ENCODE measurements at regions not wholly inside any gene's neighbourhood (a gene's known extent, or its start where the extent isn't known, plus 50 kb on each side); places are given as distances from the start of the nearest gene placed in this dataset.
A peak's percentile ranks its signal among the peaks of the same experiment; 100 is the strongest.

GRCh38 chr6:11322252-11322885, 89.9 kb upstream of the NEDD9 start:
- intact Hi-C loops (cut with micrococcal nuclease), result no loop called here
- H4K5ac ChIP-seq (ENCODE audit: low read depth, low read length), result no peak overlapping the region
- no peaks in the 10 kb centered on the region for H3K27me3 ChIP-seq (ENCODE audit: control insufficient read depth, insufficient read depth, low read length)
- ChIA-PET POLR2A (ENCODE audit: unreplicated experiment) (no interaction called here), CTCF (interaction anchor here (0.6 kb wide), 1 partner anchor 1087 kb away, joined by 3 read pairs; no protein-coding TSS in a partner anchor)
- no peak overlapping the region for H2BK120ac ChIP-seq (ENCODE audit: low read depth, low read length)
- no peaks in the 10 kb centered on the region for H3K9me3 ChIP-seq (ENCODE audit: control insufficient read depth, insufficient read depth, low read length)
- H3K4me3 ChIP-seq (ENCODE audit: insufficient read depth, low read depth, low read length), result no peak overlapping the region
- no peak for DNase-seq
- TF ChIP-seq NFE2L2 (IDR thresholded peaks at IDR 0.05; ENCODE audit: low read depth, low read length) (no peak), BHLHE40 (IDR thresholded peaks at IDR 0.05; ENCODE audit: low read depth, low read length) (no peak), CHD1 (IDR thresholded peaks at IDR 0.05; ENCODE audit: low read depth, low read length) (no peak), CEBPB (IDR thresholded peaks at IDR 0.05; ENCODE audit: low read depth, low read length) (no peak), RCOR1 (IDR thresholded peaks at IDR 0.05; ENCODE audit: insufficient replicate concordance, low read length) (no peak), CTCF (conservative IDR thresholded peaks at IDR 0.05; ENCODE audit: low read depth, low read length) (no peak), ELK1 (IDR thresholded peaks at IDR 0.05; ENCODE audit: borderline replicate concordance, low read depth, low read length) (no peak), SMC3 (IDR thresholded peaks at IDR 0.05; ENCODE audit: low read depth, low read length) (no peak), MXI1 (IDR thresholded peaks at IDR 0.05; ENCODE audit: borderline replicate concordance, low read depth, low read length) (no peak), POLR2A (IDR thresholded peaks at IDR 0.05; ENCODE audit: low read depth, low read length) (no peak)
- H2BK20ac ChIP-seq (ENCODE audit: low read depth, low read length), result no peak overlapping the region
- ATAC-seq (ENCODE audit: low read depth), result no peak
- no peak overlapping the region for H3K23ac ChIP-seq (ENCODE audit: low read depth, low read length)
- WGBS, 2 experiments (ENCODE audit: extremely low coverage in 2 of 2, insufficient read length in 1 of 2), result no CpG with 5 or more reads among the region's 8 CpGs
- in situ Hi-C loops (cut with MboI; ENCODE audit: low sequenced_read_pairs), result no loop called here
- dilution Hi-C loops (cut with HindIII; ENCODE audit: low sequenced_read_pairs, unreplicated experiment), result no loop called here
- no peak overlapping the region for H3K27ac ChIP-seq (ENCODE audit: insufficient read depth, low read length)
- H3K9ac ChIP-seq (ENCODE audit: low read depth, low read length), result no peak overlapping the region
- BruUV-seq (replicated peaks), result no TSS peak
- no peak overlapping the region for H2AK9ac ChIP-seq (replicated peaks; ENCODE audit: low read depth, low read length, poor library complexity)
- no peak overlapping the region for H4K8ac ChIP-seq (ENCODE audit: low read depth in 2 of 2, low read length in 2 of 2)
- peak overlapping the region; percentile 1; the same call in 1 of the 2 replicates for H2AK5ac ChIP-seq (ENCODE audit: low read depth, low read length)
- no peak overlapping the region for H2BK15ac ChIP-seq (ENCODE audit: low read depth, low read length)
- H3K4me2 ChIP-seq (ENCODE audit: low read depth, low read length), result no peak overlapping the region
- H3K79me1 ChIP-seq (ENCODE audit: low read depth in 1 of 2, low read length in 2 of 2), result 0 out of 4 replicates have a peak, but pooled peaks cover 0 to 6% of the 10 kb centered on the region in 2 experiments
- no peak overlapping the region for H3K4ac ChIP-seq (ENCODE audit: low read depth, low read length)
- H4K91ac ChIP-seq (ENCODE audit: insufficient read depth, low read depth, low read length), result no peak overlapping the region
- no peak overlapping the region for H2AFZ ChIP-seq (replicated peaks; ENCODE audit: low read length, poor library complexity)
- no peak overlapping the region for H2BK5ac ChIP-seq (ENCODE audit: low read depth, low read length, poor library complexity, severe bottlenecking)
- no peaks in the 10 kb centered on the region for H3K36me3 ChIP-seq (ENCODE audit: control insufficient read depth, insufficient read depth, low read length)
- H3K56ac ChIP-seq (ENCODE audit: extremely low read depth, insufficient read depth, low read length), result no peak overlapping the region
- peaks cover 16% of the 10 kb centered on the region for H3K9me1 ChIP-seq (ENCODE audit: insufficient read depth, low read length)
- H3K14ac ChIP-seq (replicated peaks; ENCODE audit: low read depth, low read length), result no peak overlapping the region
- no peaks in the 10 kb centered on the region for H4K20me1 ChIP-seq (ENCODE audit: insufficient read depth, low read length)
- H3K4me1 ChIP-seq (ENCODE audit: control insufficient read depth, insufficient read depth, low read length), result peaks cover 11% of the 10 kb centered on the region
- no peak overlapping the region for H3K18ac ChIP-seq (ENCODE audit: low read depth, low read length)
